ENCODE measurements at regions not wholly inside any gene's neighbourhood (a gene's known extent, or its start where the extent isn't known, plus 50 kb on each side); places are given as distances from the start of the nearest gene placed in this dataset.

- TF ChIP-seq ZBTB44 (tag by site-specific recombination; IDR thresholded peaks at IDR 0.05): no peak
- no peak for TF ChIP-seq SP2 (tag by site-specific recombination; IDR thresholded peaks at IDR 0.05)
- no peak for TF ChIP-seq ZNF658 (tag by site-specific recombination; IDR thresholded peaks at IDR 0.05)
- no peak for TF ChIP-seq ZNF362 (tag by site-specific recombination; IDR thresholded peaks at IDR 0.05)
- no peak for TF ChIP-seq ZNF560 (tag by site-specific recombination; IDR thresholded peaks at IDR 0.05; ENCODE audit: borderline replicate concordance)
- TF ChIP-seq ZNF704 (tag by site-specific recombination; IDR thresholded peaks at IDR 0.05): no peak
- Histone ChIP-seq H3K36me3 (ENCODE audit: control insufficient read depth in 2 of 2, insufficient read depth in 1 of 2, low read length in 2 of 2) (no peaks in the 10 kb centered on the region), H3K27ac (ENCODE audit: extremely low read depth, low read depth, low read length) (no peak overlapping the region), H3K4me1 (ENCODE audit: control insufficient read depth, insufficient read depth, low read length) (peaks cover 12% of the 10 kb centered on the region; the same call in 1 of the 2 replicates), H3K4me3 (ENCODE audit: low read depth, low read length) (no peak overlapping the region), H3K9me3 (ENCODE audit: control insufficient read depth, insufficient read depth, low read depth, low read length) (no peaks in the 10 kb centered on the region)
- POLR2A ChIA-PET: interaction anchor here (0.7 to 2.2 kb wide), 3 partner anchors 25 to 360 kb away, joined by 4 to 13 read pairs (median 5); partner anchors contain the start of gene MYLIP
- CTCF ChIA-PET: interaction anchor here (0.5 to 2.4 kb wide), 4 partner anchors 11 to 516 kb away, joined by 3 to 7 read pairs (median 4); no protein-coding TSS in a partner anchor
These were observed 106.2 kb upstream of the DTNBP1 start for GRCh38 chr6:15768999-15769398.

GRCh38 chr6:15763837-15764236 lies 101.0 kb upstream of the DTNBP1 start:
- CTCF ChIA-PET: interaction anchor here (0.6 to 1.4 kb wide), 4 partner anchors 12 to 130 kb away, joined by 3 to 5 read pairs (median 4); no protein-coding TSS in a partner anchor
- Histone ChIP-seq H3K4me3 (ENCODE audit: low read depth, low read length) (no peak overlapping the region), H3K9me3 (ENCODE audit: control insufficient read depth, insufficient read depth, low read depth, low read length) (no peaks in the 10 kb centered on the region), H3K4me1 (ENCODE audit: control insufficient read depth, insufficient read depth, low read length) (peaks cover 6% of the 10 kb centered on the region; the same call in 1 of the 2 replicates), H3K27ac (ENCODE audit: extremely low read depth, low read depth, low read length) (no peak overlapping the region), H3K36me3 (ENCODE audit: control insufficient read depth in 2 of 2, insufficient read depth in 1 of 2, low read length in 2 of 2) (no peaks in the 10 kb centered on the region)
- POLR2A ChIA-PET: interaction anchor here (1.1 to 1.4 kb wide), 2 partner anchors 17 to 365 kb away, joined by 3 read pairs; partner anchors contain the start of gene MYLIP
- 0 out of 2 replicates have a peak, but pooled peaks have one; percentile 28 for TF ChIP-seq ZEB2 (tag by site-specific recombination; IDR thresholded peaks at IDR 0.05)
- TF ChIP-seq ZNF366 (tag by site-specific recombination; conservative IDR thresholded peaks at IDR 0.05): peak; percentile 63
- no peak for TF ChIP-seq ZSCAN30 (tag by site-specific recombination; IDR thresholded peaks at IDR 0.05)
- TF ChIP-seq ZBTB21 (tag by site-specific recombination; IDR thresholded peaks at IDR 0.05): peak; percentile 66
- TF ChIP-seq ZNF629 (tag by site-specific recombination; IDR thresholded peaks at IDR 0.05): peak; percentile 72
- TF ChIP-seq ATF2 (tag by site-specific recombination; IDR thresholded peaks at IDR 0.05; ENCODE audit: low read depth): no peak
- TF ChIP-seq KLF17 (tag by site-specific recombination; IDR thresholded peaks at IDR 0.05): peak; percentile 77
- peak; percentile 68; the same call in 1 of the 2 replicates for TF ChIP-seq GFI1B (tag by site-specific recombination; IDR thresholded peaks at IDR 0.05)
- 0 out of 2 replicates have a peak, but pooled peaks have one; percentile 29 for TF ChIP-seq ZBTB20 (tag by site-specific recombination; IDR thresholded peaks at IDR 0.05)
- TF ChIP-seq ZNF692 (tag by site-specific recombination; IDR thresholded peaks at IDR 0.05): peak; percentile 20; the same call in 1 of the 2 replicates
- no peak for TF ChIP-seq BCL11B (tag by site-specific recombination; IDR thresholded peaks at IDR 0.05; ENCODE audit: low read depth)
- TF ChIP-seq SP3 (tag by site-specific recombination; IDR thresholded peaks at IDR 0.05): 0 out of 2 replicates have a peak, but pooled peaks have one; percentile 13
- TF ChIP-seq INSM2 (tag by site-specific recombination; IDR thresholded peaks at IDR 0.05): peak; percentile 61; the same call in 1 of the 2 replicates
- TF ChIP-seq ZNF280D (tag by site-specific recombination; IDR thresholded peaks at IDR 0.05): peak; percentile 26; the same call in 1 of the 2 replicates
- TF ChIP-seq WT1 (tag by site-specific recombination; IDR thresholded peaks at IDR 0.05): peak; percentile 57; the same call in 1 of the 2 replicates
